D721Med (cell line): ENCODE measurements at regions not wholly inside any gene's neighbourhood (a gene's known extent, or its start where the extent isn't known, plus 50 kb on each side); places are given as distances from the start of the nearest gene placed in this dataset.
"Not testable (repeated sequence)": the region's sequence is repeated elsewhere in the genome, so short reads cannot be mapped to it uniquely, and the experiment has no call there.

Experiments used
- DNase-seq: peaks from one replicate; pipeline ENCODE4 v3.0.0; 2011; ENCODE audit warnings: low spot score; ENCODE audit not compliant: insufficient read length
- FAIRE-seq: peaks from 2 replicates; lab custom pipeline; 2011; peaks lifted over from hg19 to GRCh38; lab: Jason Lieb, UNC
- TF ChIP-seq, protein P1 (sequence below): IDR thresholded peaks from 2 replicates; pipeline ENCODE4 v1.5.1; 2012; ENCODE audit warnings: mild to moderate bottlenecking, control low read depth; ENCODE audit not compliant: insufficient read depth; ENCODE audit errors: missing control alignments

DNA sequence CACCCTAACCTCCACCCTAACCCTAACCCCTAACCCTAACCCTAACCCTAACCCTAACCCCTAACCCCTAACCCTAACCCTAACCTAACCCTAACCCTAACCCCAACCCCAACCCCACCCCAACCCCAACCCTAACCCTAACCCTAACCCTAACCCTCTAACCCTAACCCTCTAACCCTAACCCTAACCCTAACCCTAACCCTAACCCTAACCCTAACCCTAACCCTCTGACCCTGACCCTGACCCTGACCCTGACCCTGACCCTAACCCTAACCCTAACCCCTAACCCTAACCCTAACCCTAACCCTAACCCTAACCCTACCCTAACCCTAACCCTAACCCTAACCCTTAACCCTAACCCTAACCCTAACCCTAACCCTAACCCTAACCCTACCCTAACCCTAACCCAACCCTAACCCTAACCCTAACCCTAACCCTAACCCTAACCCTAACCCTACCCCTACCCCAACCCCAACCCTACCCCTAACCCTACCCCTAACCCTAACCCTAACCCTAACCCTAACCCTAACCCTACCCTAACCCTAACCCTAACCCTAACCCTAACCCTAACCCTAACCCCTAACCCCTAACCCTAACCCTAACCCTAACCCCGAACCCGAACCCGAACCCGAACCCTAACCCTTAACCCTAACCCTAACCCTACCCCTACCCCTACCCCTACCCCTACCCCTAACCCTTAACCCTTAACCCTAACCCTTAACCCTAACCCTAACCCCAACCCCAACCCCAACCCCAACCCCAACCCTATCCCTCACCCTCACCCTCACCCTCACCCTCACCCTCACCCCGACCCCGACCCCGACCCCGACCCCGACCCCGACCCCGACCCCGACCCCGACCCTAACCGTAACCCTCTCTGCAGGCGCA, 186.2 kb upstream of the CHL1 start:
- not testable (repeated sequence) for FAIRE-seq, DNase-seq

DNA sequence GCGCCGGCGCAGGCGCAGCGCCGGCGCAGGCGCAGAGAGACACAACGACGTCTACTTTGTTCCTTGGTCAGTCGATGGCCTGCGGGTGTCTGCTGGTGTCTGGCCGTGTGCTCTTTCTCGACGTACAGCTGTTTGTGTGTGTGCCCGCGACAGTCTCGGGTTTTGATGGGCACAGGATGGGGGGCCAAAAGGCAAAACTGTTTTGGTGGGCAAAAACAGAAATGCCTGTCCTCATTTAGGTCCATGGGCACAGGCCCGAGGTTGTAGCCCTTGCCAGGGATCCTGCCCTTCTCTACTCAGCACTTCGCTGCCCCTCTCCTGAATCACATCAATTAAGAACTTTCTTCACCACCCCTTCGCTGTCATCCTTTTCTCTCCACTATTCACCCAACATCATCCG, 184.8 kb upstream of the CHL1 start:
- no peak for FAIRE-seq
- TF ChIP-seq, protein P1, sequence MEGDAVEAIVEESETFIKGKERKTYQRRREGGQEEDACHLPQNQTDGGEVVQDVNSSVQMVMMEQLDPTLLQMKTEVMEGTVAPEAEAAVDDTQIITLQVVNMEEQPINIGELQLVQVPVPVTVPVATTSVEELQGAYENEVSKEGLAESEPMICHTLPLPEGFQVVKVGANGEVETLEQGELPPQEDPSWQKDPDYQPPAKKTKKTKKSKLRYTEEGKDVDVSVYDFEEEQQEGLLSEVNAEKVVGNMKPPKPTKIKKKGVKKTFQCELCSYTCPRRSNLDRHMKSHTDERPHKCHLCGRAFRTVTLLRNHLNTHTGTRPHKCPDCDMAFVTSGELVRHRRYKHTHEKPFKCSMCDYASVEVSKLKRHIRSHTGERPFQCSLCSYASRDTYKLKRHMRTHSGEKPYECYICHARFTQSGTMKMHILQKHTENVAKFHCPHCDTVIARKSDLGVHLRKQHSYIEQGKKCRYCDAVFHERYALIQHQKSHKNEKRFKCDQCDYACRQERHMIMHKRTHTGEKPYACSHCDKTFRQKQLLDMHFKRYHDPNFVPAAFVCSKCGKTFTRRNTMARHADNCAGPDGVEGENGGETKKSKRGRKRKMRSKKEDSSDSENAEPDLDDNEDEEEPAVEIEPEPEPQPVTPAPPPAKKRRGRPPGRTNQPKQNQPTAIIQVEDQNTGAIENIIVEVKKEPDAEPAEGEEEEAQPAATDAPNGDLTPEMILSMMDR, result no peak

DNA sequence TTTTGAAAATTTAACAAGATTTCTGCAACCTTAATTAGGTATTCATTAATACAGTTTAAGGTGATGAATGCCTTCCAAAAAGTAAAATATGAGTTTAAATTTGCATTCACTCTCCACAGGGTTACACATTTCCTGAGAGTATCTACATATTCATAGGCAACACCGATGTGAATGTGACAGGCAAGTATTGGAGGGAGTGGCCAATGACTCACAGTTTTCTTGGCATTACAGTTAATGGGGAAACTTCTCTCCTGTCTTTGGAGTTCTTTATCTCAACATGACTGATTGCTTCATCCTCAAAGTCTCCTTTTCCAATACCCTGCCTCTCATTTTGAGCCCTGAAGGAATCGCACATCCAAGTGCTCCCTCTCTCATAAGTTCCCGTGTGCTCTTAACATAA, 181.9 kb upstream of the CHL1 start:
- FAIRE-seq (no peak), DNase-seq (no peak)
- TF ChIP-seq, protein P1, result no peak

More for the DNA sequence above, 184.8 kb upstream of the CHL1 start:
- no peak for DNase-seq

DNA sequence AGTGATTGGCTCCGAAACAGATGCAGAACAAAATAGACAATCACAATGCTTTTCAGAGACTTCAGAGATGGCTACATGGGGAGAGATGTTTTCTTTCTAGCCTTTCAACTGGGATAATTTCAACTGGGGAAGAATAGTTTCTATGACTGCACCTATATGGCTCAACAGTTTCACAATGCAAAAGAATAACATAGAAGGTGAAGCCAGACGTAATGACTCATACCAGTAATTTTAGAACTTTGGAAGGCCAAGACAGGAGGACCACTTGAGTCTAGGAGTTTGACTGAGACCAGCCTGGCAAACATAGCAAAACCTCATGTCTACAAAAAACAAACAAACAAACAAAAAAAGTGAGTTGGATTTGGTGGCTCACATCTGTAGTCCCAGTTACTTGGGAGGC, 180.2 kb upstream of the CHL1 start:
- DNase-seq (no peak), FAIRE-seq (no peak)
- TF ChIP-seq, protein P1, result no peak

DNA sequence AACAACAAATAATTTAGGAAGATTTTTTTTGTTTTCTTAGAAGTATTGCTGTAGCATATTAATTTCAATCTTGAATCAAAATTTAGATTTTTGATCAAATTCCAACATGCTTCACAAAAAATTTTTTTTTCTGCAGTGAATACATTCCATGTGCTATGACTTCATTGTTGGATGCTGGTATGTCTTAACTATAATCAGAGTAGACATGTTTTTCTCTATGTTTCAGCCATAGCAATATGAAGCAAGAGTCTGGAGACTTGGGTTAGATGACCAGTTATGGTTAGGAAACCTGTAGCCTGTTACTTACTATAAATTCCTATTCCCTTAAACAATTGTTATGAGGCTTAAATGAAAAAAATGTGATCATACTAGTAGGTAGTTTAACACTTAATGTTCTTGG, 176.1 kb upstream of the CHL1 start:
- DNase-seq (no peak), FAIRE-seq (no peak)
- TF ChIP-seq, protein P1, result no peak

DNA sequence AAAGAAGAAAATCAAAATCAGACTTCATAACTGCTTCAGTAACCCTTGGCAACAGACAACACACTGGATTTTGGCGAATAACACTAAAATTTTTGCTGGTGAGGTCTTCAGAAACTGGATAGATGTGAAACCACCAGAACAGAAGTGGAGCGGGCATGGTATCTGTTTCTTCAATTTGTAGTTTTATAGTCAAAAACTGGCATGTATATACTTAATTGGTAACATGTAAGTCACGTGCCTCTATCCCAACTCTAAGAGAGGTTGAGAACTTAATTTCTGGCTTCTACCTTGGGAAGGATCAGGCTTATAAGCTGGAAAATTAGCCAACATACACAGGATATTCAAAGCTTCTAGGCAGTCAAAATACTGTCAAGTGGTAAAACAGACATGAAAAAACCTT, 172.6 kb upstream of the CHL1 start:
- FAIRE-seq, result no peak
- no peak for DNase-seq
- TF ChIP-seq, protein P1, result no peak

DNA sequence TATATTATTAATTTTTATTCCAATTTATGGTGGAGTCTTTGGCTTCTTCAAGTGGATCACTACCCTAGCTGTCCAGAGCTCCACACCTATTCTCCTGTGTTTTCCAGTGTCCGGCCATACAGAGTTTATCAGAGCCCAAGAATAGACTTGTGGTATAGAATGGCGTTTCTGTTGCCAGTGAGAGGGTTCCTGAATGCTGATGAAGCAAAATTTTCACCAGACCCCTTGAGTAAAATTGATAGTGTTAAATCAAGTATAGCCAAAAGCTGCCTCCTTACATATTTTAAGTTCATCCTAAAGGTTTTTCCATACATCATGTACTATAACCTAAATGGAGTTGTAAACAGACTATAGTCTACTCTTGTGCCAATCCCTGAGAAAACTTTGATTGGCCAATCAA, 171.5 kb upstream of the CHL1 start:
- TF ChIP-seq, protein P1, result no peak
- DNase-seq (no peak), FAIRE-seq (no peak)

DNA sequence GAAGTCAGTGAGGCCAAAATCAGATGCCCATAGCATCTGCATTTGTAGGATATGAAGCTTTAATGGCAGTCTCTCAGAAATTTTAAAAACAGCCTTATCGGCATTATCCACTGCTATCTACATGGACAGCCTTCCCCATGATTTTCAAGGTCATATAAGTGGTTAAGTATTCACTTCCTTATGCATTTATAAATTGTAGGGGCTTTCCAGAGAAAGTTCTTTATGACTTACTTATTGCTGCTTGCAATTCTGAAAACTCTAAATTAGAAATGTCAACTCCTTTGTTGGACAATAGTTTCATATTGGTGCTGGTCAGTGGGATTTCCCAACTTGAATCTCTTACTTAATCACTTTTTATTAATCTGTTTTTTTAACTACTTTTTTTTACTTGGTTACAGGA, 160.6 kb upstream of the CHL1 start:
- FAIRE-seq, DNase-seq: not testable (repeated sequence)
